ENCODE measurements at regions not wholly inside any gene's neighbourhood (a gene's known extent, or its start where the extent isn't known, plus 50 kb on each side); places are given as distances from the start of the nearest gene placed in this dataset.

GRCh38 chr22:48371391-48371790, 1456.3 kb downstream of the BRD1 start:
- dilution Hi-C loops (cut with HindIII; ENCODE audit: low sequenced_read_pairs, unreplicated experiment), result no loop called here
- no peak overlapping the region for H2AK5ac ChIP-seq (ENCODE audit: low read depth, low read length)
- in situ Hi-C loops (cut with MboI; ENCODE audit: low sequenced_read_pairs), result no loop called here

More at GRCh38 chr22:48371391-48371790, 1456.3 kb downstream of the BRD1 start:
- Histone ChIP-seq H3K23ac (ENCODE audit: low read depth, low read length) (no peak overlapping the region), H2BK5ac (ENCODE audit: low read depth, low read length, poor library complexity, severe bottlenecking) (no peak overlapping the region), H2AFZ (replicated peaks; ENCODE audit: low read length, poor library complexity) (no peak overlapping the region), H3K27ac (ENCODE audit: insufficient read depth, low read length) (no peak overlapping the region), H4K20me1 (ENCODE audit: insufficient read depth, low read length) (no peaks in the 10 kb centered on the region), H3K4ac (ENCODE audit: low read depth, low read length) (no peak overlapping the region), H4K8ac (ENCODE audit: low read depth in 2 of 2, low read length in 2 of 2) (no peak overlapping the region), H3K4me3 (ENCODE audit: insufficient read depth, low read depth, low read length) (no peak overlapping the region), H3K9me1 (ENCODE audit: insufficient read depth, low read length) (no peaks in the 10 kb centered on the region), H3K18ac (ENCODE audit: low read depth, low read length) (no peak overlapping the region), H3K27me3 (ENCODE audit: control insufficient read depth, insufficient read depth, low read length) (no peaks in the 10 kb centered on the region), H4K91ac (ENCODE audit: insufficient read depth, low read depth, low read length) (no peak overlapping the region), H3K4me1 (ENCODE audit: control insufficient read depth, insufficient read depth, low read length) (no peaks in the 10 kb centered on the region), H3K9me3 (ENCODE audit: control insufficient read depth, insufficient read depth, low read length) (peaks cover 42% of the 10 kb centered on the region), H4K5ac (ENCODE audit: low read depth, low read length) (no peak overlapping the region), H2BK120ac (ENCODE audit: low read depth, low read length) (no peak overlapping the region), H3K14ac (replicated peaks; ENCODE audit: low read depth, low read length) (no peak overlapping the region), H2BK15ac (ENCODE audit: low read depth, low read length) (no peak overlapping the region), H2BK20ac (ENCODE audit: low read depth, low read length) (no peak overlapping the region), H3K79me1 (ENCODE audit: low read depth in 1 of 2, low read length in 2 of 2) (no peaks in the 10 kb centered on the region), H3K56ac (ENCODE audit: extremely low read depth, insufficient read depth, low read length) (no peak overlapping the region), H3K4me2 (ENCODE audit: low read depth, low read length) (no peak overlapping the region), H3K36me3 (ENCODE audit: control insufficient read depth, insufficient read depth, low read length) (no peaks in the 10 kb centered on the region), H2AK9ac (replicated peaks; ENCODE audit: low read depth, low read length, poor library complexity) (no peak overlapping the region), H3K9ac (ENCODE audit: low read depth, low read length) (no peak overlapping the region)
- ATAC-seq (ENCODE audit: low read depth), result no peak
- DNase-seq, result no peak
- no peak for TF ChIP-seq RAD21 (IDR thresholded peaks at IDR 0.05; ENCODE audit: low read length)
- TF ChIP-seq RCOR1 (IDR thresholded peaks at IDR 0.05; ENCODE audit: insufficient replicate concordance, low read length), result no peak
- no peak for TF ChIP-seq RFX5 (IDR thresholded peaks at IDR 0.05; ENCODE audit: low read depth, low read length)
- TF ChIP-seq MAZ (IDR thresholded peaks at IDR 0.05; ENCODE audit: borderline replicate concordance, low read depth, low read length), result no peak
- TF ChIP-seq, protein P1, sequence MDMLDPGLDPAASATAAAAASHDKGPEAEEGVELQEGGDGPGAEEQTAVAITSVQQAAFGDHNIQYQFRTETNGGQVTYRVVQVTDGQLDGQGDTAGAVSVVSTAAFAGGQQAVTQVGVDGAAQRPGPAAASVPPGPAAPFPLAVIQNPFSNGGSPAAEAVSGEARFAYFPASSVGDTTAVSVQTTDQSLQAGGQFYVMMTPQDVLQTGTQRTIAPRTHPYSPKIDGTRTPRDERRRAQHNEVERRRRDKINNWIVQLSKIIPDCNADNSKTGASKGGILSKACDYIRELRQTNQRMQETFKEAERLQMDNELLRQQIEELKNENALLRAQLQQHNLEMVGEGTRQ (IDR thresholded peaks at IDR 0.05; ENCODE audit: low read depth, low read length), result no peak
- TF ChIP-seq POLR2A (IDR thresholded peaks at IDR 0.05; ENCODE audit: low read depth, low read length), result no peak
- TF ChIP-seq, protein P2, sequence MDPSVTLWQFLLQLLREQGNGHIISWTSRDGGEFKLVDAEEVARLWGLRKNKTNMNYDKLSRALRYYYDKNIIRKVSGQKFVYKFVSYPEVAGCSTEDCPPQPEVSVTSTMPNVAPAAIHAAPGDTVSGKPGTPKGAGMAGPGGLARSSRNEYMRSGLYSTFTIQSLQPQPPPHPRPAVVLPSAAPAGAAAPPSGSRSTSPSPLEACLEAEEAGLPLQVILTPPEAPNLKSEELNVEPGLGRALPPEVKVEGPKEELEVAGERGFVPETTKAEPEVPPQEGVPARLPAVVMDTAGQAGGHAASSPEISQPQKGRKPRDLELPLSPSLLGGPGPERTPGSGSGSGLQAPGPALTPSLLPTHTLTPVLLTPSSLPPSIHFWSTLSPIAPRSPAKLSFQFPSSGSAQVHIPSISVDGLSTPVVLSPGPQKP (IDR thresholded peaks at IDR 0.05; ENCODE audit: borderline replicate concordance, low read depth, low read length), result no peak
- no peak for TF ChIP-seq CTCF (conservative IDR thresholded peaks at IDR 0.05; ENCODE audit: low read depth, low read length)
- no peak for TF ChIP-seq SMC3 (IDR thresholded peaks at IDR 0.05; ENCODE audit: low read depth, low read length)
- TF ChIP-seq BHLHE40 (IDR thresholded peaks at IDR 0.05; ENCODE audit: low read depth, low read length), result no peak
- no peak for TF ChIP-seq CHD1 (IDR thresholded peaks at IDR 0.05; ENCODE audit: low read depth, low read length)
- no peak for TF ChIP-seq CEBPB (IDR thresholded peaks at IDR 0.05; ENCODE audit: low read depth, low read length)
- no peak for TF ChIP-seq MAFK (IDR thresholded peaks at IDR 0.05; ENCODE audit: low read depth, low read length)
- TF ChIP-seq NFE2L2 (IDR thresholded peaks at IDR 0.05; ENCODE audit: low read depth, low read length), result no peak
- TF ChIP-seq FOS (IDR thresholded peaks at IDR 0.05; ENCODE audit: low read depth, low read length), result no peak
- no peak for TF ChIP-seq MXI1 (IDR thresholded peaks at IDR 0.05; ENCODE audit: borderline replicate concordance, low read depth, low read length)
- BruUV-seq (replicated peaks), result no TSS peak
- POLR2A ChIA-PET (ENCODE audit: unreplicated experiment), result no interaction called here
- intact Hi-C loops (cut with micrococcal nuclease), result no loop called here
- CTCF ChIA-PET, result no interaction called here
- WGBS, 2 experiments (ENCODE audit: extremely low coverage in 2 of 2, insufficient read length in 1 of 2), result 46% methylated on average over 6 of the region's 7 CpGs; no CpG with 5 or more reads in 1 of the 2 experiments

Measured in IMR-90 (cell line).